Stimulated activated CD8-positive, alpha-beta memory T cell treated with anti-CD3 and anti-CD28 coated beads, Interleukin-12 subunit alpha, Interleukin-12 subunit beta, amount 100 ng/mL, for 4 hours (primary cell): ENCODE measurements at regions not wholly inside any gene's neighbourhood (a gene's known extent, or its start where the extent isn't known, plus 50 kb on each side); places are given as distances from the start of the nearest gene placed in this dataset.

Experiments used
- DNase-seq: peaks from one replicate; pipeline ENCODE4 v3.0.0-alpha.2; 2020; ENCODE audit warnings: low read depth

DNA sequence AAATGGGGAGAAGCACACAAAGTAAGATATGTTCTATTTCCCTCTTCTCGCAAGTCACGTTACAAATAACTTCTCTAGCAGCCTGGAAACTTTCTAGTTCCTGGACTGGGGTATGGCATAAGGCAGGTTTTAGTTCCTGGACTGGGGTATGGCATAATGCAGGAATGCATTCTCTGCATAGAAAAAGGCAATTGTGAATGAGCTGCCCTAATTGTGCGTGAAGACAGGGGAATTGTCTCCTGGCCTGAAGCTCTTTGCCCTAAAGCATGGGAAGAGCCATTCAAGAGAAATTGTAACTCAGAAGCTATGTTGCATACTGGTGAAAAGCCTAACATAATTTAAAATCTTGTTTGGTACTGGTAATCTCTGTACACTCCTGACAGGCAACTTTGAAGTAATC, 54.3 kb upstream of the CBLB start:
- DNase-seq = no peak

DNA sequence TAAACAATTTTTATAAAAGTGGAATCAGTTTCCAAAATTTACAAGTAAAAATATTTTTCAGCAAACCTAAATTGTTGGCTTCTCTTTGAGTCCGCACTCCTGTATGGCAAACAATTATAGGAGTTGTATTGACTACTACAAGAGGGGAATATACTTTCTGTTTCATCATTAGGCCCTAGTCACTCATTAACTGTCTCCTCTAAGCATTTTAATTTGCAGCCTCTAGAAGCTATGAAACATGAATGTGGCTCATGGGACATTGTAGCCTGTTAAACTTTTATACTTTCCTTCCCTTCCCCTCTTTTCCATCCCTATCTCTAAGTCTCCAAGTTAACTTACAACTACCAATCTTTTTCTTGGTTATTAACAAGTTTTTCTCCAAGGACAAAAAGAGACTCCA, 58.9 kb upstream of the CBLB start:
- no peak for DNase-seq

DNA sequence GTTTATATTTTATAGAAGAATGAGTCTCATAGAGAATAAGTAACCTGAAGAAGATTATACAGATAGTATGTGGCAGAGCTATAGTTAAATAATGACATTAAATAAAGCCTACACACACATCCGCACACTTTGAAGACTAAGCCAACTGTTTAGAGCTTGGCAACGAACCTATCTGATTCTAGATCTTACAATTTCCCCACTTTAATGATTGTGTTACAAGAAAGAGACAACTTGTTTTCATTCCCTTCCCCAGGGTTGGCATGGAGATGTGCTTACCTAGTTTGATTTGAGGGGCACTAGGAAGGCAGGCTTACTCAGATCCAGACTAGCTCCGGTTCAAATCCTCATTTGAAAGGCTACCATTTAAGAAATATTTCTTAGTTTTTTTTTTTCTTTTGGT, 61.9 kb upstream of the CBLB start:
- DNase-seq = no peak

DNA sequence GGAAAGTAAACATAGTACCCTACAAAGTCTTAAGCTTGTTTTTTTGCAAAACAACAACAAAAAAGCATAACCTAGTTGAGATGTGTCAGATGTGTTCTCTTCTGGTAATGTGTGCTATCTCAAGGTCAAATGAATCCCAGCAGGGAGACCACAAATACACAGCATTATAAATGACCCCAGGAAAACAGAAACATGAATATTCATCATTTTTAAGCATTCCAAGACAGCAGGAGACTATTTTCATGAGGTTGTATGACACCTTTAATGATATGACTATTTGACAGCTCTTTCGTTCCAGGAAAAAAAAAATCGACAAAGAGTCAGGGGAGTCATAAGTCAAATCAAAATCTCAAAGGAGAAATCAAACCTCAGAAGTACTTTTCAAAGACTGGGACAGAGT, 62.7 kb upstream of the CBLB start:
- no peak for DNase-seq

DNA sequence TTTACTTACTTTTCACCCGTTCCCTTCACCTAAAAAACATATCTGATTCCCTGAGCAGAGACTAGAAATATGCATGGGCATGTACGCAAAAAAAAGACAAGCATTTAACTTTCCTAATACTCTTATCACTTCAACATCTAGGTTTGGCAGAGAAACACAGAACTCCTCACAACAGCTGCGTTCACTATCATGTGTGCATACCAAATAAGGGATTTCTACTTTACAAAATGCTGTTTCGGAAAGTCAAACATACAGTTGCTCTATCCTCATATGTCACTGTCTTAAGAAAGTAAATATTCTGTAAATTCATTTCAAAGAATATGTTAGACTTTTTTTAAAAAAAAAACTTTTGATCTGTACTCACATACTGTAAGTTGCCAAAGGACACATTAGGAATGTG, 65.1 kb upstream of the CBLB start:
- DNase-seq = no peak

DNA sequence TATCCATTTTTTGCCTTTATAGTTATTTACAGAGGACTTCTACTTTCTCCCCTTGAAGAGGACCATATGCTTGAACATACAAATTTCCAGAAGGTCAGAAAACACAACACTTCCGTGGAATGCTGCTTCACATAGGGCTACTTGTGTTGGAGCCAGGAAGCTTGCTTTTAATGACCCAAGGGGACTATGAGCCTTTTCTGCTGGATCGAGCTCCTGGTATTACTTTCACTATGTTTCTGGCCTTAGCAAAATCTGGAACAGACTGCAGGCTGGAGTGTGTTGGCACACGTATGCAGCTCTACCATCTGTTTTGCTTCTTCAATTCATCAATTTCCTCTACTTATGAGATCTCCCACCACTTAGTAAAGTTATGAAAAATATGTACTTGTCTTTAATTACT, 69.3 kb upstream of the CBLB start:
- DNase-seq = no peak

DNA sequence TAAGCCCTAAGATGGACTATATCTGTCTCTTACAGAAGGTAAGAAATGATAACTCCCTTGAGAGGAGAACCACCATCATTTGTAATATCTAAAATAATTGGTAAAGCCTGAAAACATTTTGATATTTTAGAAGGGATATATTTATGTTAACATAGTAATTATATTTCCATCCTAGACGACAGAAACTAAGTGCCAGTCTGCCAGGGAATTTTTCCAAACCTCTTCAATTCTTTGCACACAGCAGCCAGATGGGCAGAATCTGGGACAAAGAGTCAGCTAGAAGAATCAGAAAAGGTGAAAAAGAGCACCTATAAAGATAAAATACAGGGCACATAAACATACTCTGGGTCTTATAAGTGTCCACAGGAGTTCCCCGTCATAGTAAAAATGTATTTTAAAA, 70.0 kb upstream of the CBLB start:
- DNase-seq = no peak

DNA sequence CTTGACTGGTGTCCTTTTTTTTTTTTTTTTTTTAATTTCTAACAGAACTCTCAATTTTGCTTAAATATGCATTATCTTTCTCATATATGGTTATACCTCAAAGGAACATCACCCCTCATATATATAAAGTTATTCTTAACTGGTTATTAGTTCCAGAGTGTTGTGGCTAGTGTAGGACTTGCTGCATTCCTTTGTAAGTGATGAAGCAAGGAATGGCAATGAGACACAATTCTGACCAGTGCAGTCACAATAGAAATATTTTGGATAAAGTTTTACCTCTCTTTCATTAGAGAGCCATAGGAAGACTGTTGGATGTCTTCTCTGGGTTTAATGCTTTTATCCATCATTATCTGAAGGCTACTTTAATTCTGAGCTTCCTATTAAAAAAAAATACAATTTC, 75.5 kb upstream of the CBLB start:
- no peak for DNase-seq

DNA sequence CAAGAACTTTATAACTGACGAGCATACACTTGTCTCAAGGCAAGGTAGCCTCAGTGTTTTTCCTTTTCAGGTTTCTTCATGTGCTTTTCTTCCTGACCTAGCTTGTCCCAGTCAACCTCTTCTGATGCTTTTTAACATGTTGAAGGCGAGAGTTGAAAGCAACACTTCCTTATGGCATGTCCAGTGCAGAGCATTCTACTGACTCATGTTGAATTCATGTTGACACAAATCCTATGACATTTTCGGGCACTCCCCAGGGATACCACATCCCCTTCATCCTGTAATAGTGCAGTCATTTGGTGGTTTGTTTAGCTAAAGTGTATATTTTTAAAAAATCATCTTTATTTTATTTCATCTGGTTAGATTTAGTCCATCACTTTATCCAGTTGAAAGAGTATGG, 75.9 kb upstream of the CBLB start:
- no peak for DNase-seq

DNA sequence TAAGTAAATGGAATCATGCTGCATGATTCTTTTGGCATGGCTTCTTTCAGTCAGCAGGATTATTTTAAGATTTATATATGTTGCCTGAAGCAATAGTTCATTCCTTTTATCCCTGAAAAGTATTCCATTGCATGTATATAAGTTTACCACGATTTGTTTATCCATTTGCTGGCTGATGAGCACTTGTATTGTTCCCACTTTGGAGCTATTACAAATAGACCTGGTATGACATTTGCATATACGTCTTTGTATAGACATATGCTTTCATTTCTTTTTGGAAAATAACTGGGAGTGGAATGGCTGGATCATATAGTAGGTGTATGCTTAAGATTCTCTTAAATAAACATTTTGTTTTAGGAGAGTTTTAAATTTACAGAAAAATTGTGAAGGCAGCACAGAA, 79.3 kb upstream of the CBLB start:
- DNase-seq = no peak

DNA sequence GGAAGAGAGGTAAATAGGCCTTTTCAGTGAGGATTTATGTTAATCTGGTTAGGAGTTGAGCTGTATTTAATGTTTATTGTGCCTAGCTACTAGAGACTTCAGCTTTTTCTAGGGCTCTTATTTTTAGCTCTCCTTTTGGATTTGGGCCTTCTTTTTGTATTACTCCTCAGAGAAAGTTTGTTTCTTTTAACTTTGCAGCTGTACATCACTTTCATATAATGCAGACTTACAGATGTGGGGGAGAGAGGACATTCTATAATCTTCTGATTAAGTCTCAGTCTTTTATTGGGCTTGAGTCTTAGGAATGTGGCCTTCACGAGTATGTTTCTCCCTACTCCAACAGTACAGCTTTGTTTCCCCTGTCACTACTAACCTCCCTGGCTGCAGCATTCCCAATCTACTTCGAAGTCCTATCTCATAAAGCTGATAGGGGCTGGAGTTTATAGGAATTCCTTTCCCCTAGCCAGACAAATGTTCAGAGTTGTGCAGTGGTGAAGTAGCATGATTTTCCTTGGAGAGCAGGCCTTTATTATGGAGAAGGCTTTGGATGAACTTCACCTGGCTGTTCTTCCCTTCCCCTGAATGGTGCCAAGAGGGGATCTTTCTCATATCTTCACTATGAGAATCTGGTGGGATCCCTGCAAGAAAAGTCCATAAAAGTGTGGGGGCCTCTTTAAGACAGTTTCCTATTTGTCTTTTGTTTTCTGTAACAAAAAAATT, 82.2 kb upstream of the CBLB start:
- no peak for DNase-seq

DNA sequence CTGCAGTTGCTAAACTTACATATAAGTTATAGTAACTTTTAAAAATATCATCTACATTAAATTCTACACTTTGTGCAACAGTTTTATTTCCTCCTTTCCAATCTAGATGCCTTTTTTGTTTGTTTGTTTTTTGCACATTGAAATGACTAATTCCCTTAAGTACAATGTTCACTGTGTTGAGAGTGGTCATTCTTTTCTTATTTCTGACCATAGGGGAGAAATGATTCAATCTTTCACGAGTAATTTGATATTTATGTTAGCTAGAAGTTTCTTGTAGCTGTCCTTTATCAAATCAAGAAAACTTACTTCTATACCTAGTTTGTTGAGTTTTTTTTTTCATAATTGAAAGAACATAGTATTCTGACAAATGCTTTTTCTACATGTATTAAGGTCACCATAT, 85.0 kb upstream of the CBLB start:
- no peak for DNase-seq

DNA sequence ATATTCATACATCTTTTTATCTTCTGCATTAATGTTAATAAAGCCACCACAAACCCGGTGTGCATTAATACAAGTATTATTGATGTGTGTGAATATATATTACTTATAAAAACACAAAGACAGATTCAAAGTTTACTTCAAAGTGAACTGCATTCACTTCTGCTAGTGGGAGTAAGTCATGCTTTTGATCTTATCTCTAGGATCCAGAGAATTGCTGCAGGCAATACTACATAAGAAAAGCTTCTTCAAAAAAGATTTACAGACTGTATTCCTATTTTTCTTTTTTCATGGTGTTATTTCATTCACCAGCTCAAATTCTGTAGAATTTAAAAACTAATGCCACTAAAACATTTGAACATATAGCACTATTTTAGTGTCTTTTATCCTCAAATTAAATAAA, 87.5 kb upstream of the CBLB start:
- DNase-seq = no peak

DNA sequence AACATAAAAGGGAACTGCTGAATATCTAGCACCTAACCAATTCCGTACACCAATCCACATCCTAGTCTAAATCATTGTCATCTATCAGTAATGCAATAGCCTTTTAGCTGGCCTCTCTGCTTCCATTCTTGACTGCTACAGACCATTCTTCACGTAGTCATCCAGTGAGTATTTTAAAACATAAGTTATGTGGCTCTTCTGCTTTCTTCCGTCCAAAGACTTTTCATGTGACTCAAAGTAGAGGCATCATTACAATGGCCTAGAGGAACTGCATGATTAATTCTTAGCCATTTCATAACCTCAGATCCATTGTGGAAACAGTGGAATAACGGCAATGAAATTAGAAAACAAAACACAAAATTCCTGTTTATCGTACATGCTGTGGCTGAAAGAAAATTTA, 88.9 kb upstream of the CBLB start:
- no peak for DNase-seq

DNA sequence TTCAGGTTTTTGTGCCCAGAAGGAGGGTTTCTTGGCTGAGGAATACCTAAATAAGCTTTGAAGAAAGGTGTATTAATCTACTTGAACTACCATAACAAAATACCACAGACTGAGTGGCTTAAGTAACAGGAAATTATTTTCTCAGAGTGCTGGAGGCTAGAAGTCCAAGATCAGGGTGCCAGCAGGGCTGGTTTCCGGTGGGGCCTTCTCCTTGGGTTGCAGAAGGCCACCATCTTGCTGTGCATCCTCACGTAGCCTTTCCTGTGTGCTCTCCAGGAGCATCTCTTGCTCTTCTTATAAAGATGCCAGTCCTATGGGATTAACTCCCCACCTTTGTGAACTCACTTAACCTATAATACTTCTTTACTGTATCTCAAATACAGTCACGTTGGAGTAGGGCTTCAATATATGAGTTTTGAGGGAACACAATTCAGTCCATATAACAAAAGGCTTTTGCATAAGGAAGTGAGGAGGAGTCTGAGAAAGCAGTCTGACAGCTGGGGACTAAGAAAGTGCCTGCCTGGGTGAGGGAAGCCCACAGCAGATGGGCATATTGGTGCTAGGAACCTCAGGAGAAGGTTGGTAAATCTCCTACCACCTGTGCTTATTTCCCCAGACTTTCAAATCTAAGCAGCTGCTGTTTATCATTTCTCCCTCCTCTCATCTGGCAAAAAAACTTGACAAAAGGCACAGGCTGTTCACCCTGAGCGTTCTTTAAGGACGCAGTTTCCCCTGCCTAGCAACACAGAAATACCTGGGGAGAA, 89.6 kb upstream of the CBLB start:
- DNase-seq = no peak

DNA sequence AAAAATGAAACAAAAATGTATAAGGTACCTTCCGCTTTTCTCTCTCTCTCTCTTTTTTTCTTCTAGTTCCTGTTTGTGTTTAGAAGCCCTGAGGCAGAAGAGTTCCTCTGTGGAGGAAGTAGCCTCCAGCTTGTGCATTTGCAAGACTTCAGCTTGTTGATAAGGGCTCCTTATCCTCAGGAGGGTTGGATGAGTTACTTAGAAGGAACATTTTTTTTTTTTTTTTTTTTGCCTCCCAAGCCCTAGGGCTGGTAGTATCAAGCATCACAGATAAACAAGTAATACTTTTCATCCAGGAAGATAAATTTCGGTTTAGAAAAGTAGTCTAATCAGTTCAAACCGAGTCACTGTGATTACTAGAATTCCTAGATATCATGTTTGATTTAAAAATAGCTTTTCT, 91.0 kb upstream of the CBLB start:
- DNase-seq = no peak

DNA sequence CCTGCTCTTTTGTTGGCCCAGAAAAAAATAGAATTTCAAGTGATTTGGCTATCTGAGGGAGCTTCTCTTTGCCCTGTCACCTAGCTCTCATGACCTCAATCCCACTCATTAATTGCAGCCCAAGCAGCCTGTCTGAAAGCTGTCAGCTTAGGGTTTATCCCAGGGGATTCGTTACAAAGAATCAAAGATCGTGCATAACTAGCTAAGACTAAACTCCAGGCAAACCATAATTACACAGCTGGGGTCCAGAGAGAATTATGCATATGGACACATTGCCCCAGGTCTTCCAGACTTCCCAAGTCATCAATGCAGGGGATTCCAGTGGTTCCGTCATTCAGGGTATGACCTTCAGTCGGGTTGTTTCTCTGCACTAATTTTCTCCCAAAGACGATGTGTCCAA, 91.6 kb upstream of the CBLB start:
- DNase-seq = no peak

DNA sequence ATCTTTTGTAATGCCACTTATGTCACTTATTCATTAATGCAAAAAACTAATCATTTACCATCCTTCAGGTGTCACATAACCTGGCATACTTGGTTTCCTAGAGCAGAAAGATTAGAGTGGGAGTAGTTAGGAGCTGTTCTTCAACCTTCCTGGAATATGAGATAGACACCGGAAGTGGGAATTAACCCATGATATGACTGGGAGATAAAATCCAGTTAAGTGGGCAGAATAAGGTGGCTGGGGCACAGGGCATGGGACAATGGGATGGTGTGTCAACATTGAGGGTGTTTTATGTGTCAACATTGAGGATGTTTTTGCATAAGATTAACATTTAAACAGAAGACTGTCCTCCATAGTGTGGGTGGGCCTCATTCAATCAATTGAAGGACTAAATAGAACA, 94.3 kb upstream of the CBLB start:
- DNase-seq = no peak

DNA sequence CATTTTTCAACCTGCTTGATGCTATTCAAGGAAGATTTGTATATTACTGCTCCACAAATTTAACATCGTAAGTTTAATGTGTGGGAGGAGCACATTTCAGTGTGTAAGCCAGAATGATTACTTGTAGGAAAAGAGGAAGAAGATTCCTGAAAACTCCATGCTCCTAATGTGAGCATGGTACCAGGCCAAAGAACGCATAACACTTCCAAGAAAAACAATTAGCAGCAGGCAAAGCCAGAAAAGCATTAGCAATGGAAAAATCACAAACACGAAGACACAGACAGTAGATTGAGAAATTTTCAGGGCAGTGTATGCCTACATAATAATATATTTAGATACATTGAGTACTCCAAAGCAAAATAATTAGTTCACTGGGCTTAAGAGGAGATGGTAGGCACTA, 96.6 kb upstream of the CBLB start:
- DNase-seq = no peak

DNA sequence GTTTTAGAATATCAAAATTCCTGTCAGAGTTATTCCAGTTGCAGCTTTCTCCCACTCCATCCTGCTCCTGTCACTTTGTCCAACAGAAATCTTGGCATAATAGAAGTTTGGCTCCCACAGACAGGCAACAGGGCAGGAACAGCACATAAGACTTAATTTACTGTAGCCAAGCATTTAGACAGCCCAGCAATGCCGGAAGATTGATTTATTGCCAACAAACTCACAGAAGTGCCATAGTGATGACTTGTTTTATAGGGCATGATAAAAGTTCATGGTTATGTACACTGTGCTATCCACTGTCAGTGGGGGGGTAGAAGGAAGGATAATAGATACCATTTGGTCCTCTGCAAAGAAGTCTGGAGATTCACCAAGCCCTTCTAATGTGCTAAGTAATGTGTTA, 98.3 kb upstream of the CBLB start:
- no peak for DNase-seq

DNA sequence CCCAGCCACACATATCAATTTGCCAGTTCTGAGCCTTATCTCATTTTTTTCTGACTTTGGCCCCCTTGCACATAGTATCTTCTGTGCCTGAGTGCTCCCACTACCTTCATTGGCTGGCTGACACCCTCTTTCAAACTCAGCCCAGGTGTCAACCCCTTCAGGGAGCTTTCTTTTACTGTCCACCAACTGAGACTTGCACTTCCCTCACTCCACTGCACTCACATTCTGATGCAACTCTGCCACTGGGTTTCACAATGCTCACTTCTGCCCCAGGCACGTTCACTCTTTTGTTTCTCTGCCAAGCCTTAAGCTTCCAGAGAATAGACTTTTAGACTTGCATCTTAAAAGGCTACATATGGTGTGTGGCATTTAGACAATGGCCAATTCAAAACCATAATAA, 101.5 kb upstream of the CBLB start:
- DNase-seq = no peak

DNA sequence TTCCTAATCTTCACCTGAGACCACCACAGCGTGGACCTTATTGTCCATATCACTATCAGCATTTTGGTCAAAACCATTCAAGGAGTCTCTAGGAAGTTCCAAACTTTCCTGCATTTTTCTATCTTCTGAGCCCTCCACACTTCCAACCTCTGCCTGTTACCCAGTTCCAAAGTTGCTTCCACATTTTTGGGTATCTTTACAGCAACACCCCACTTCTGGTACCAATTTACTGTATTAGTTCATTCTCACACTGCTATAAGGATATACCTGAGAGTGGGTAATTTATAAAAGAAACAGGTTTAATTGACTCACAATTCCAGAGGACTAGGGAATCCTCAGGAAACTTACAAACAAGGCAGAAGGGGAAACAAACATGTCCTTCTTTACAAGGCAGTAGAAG, 103.3 kb upstream of the CBLB start:
- DNase-seq = no peak

DNA sequence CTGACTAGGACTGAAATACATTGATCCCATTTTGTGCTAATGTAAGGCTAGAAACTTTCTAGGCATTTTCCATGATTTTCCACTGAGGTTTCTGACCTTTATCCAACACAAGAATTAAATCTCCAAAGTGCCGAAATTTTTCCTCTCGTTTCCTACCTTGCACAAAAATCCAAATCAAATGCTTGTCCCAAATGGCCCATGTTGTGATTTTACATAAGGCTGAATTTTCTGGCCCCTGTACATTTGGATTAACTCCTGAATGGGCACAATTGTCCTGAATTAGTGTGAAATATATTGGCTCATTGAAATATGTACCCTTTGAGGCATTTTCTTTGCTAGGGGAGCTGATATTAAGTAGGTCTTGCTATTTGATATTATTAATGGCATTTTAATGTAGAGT, 105.6 kb upstream of the CBLB start:
- DNase-seq = no peak

DNA sequence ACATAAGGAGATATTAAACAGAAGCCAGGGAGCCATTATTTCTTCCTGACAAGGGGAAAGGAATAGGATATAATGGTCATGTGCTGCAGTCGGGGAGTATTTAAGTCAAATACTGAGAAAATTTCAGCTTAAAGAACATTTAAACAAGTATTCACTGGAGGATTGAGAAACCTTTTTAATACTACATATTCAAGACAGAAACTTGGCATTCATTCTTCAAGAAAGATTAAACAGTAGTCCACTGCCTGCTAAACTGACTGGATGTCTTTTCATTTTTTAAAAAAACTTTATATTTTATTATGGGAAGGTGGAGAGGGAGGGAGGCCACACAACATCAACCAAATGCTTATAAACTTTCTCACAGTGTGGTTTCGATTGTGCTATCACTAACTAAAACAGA, 107.4 kb upstream of the CBLB start:
- no peak for DNase-seq
